HCT116 (cell line): ENCODE measurements at regions not wholly inside any gene's neighbourhood (a gene's known extent, or its start where the extent isn't known, plus 50 kb on each side); places are given as distances from the start of the nearest gene placed in this dataset.

Experiments used
- ATAC-seq: fragments of 200-7000 bp; cut with Tn5 transposase; 2 replicates; pipeline ENCODE4 v1.9.1; 2020; ENCODE audit warnings: mild to moderate bottlenecking, moderate library complexity
- BruUV-seq: library from RNA; stranded (reverse); fragments of 400-500 nt; replicated peaks from 2 replicates; lab custom pipeline; 2021; lab: Mats Ljungman, UMichigan
- CTCF ChIA-PET: fragments of 300-600 bp; sonication (Branson Sonifier 250); formaldehyde crosslinking; loops from one replicate; lab custom pipeline; 2021; ENCODE audit warnings: antibody characterized with exemption; lab: Charles Lee
- POLR2A ChIA-PET: fragments of 300-600, 350-600 bp; sonication (Branson Sonifier 250); formaldehyde crosslinking; loops from one replicate; lab custom pipeline; 2021; ENCODE audit warnings: antibody characterized with exemption; lab: Charles Lee
- RAD21 ChIA-PET, 2 experiments: fragments of 300-600 bp; sonication (Branson Sonifier 250); formaldehyde crosslinking; loops; one replicate each; lab custom pipeline; 2023; ENCODE audit warnings: low total read pairs in 2 of 2; ENCODE audit not compliant: uncharacterized antibody in 2 of 2, unreplicated experiment in 2 of 2, low non-redundant PET in 1 of 2; lab: Charles Lee
- DNase-seq: peaks from one replicate; pipeline ENCODE4 v3.0.0-alpha.2; 2010; ENCODE audit warnings: low read depth, low spot score
- H2AFZ ChIP-seq: fragments of 200-600 bp; shearing (Covaris generic), sonication (generic); 2 replicates; pipeline ENCODE4 v1.6.1; 2017; ENCODE audit warnings: low read depth, mixed run types, mixed read lengths, antibody characterized with exemption, low read length; ENCODE audit not compliant: poor library complexity, severe bottlenecking
- H3K27ac ChIP-seq: 2 replicates; pipeline ENCODE4 v1.5.1; 2012; ENCODE audit warnings: low read depth, low read length
- H3K27me3 ChIP-seq: fragments of 200-600 bp; sonication (generic); 2 replicates; pipeline ENCODE4 v1.6.1; 2016; ENCODE audit warnings: mixed run types, low read length, mixed read lengths; ENCODE audit not compliant: insufficient read depth
- H3K36me3 ChIP-seq, 2 experiments: fragments of 200-500 bp in 1 of 2; fragments of 200-600 bp in 1 of 2; sonication (Bioruptor generic) in 1 of 2; sonication (generic) in 1 of 2; 2 replicates each; pipeline versions ENCODE4 v1.5.1 to v1.6.1; 2014 to 2016; ENCODE audit warnings: low read length in 2 of 2, inconsistent platforms in 1 of 2, mixed read lengths in 1 of 2, mixed run types in 1 of 2; ENCODE audit not compliant: insufficient read depth in 2 of 2, control insufficient read depth in 1 of 2
- H3K4me1 ChIP-seq, 2 experiments: fragments of 200-600 bp in 1 of 2; sonication (generic) in 1 of 2; 2 replicates each; pipeline versions ENCODE4 v1.5.1 to v1.6.1; 2012 to 2017; ENCODE audit warnings: low read length in 2 of 2, inconsistent platforms in 1 of 2, mild to moderate bottlenecking in 1 of 2, mixed read lengths in 1 of 2, mixed run types in 1 of 2, moderate library complexity in 1 of 2; ENCODE audit not compliant: insufficient read depth in 2 of 2, control insufficient read depth in 1 of 2
- H3K4me2 ChIP-seq: fragments of 200-600 bp; sonication (generic); 2 replicates; pipeline ENCODE4 v1.6.1; 2017; ENCODE audit warnings: mixed run types, low read length, mixed read lengths
- H3K4me3 ChIP-seq, 2 experiments: fragments of 200-600 bp in 1 of 2; sonication (generic) in 1 of 2; replicated peaks in 1 of 2; 2 replicates each; pipeline ENCODE4 v1.5.1; 2011 to 2016; ENCODE audit warnings: low read length in 2 of 2, control low read depth in 1 of 2, low read depth in 1 of 2, mild to moderate bottlenecking in 1 of 2, mixed read lengths in 1 of 2, mixed run types in 1 of 2
- H3K79me2 ChIP-seq: fragments of 200-600 bp; sonication (generic); 2 replicates; pipeline ENCODE4 v1.6.1; 2017; ENCODE audit warnings: mild to moderate bottlenecking, mixed run types, low read length, moderate library complexity, mixed read lengths; ENCODE audit not compliant: insufficient read depth
- H3K9ac ChIP-seq: fragments of 200-600 bp; sonication (generic); 2 replicates; pipeline ENCODE4 v1.6.1; 2016; ENCODE audit warnings: low read length, mixed read lengths
- H3K9me2 ChIP-seq: fragments of 200-600 bp; sonication (generic), shearing (Covaris generic); 2 replicates; pipeline ENCODE4 v1.6.1; 2017; ENCODE audit warnings: mixed run types, mild to moderate bottlenecking, moderate library complexity; ENCODE audit not compliant: insufficient read depth
- H3K9me3 ChIP-seq, 2 experiments: fragments of 200-500 bp in 1 of 2; fragments of 200-600 bp in 1 of 2; sonication (Bioruptor generic) in 1 of 2; sonication (generic) in 1 of 2; 2 replicates each; pipeline ENCODE4 v1.6.1; 2014 to 2017; ENCODE audit warnings: low read length in 2 of 2, mixed read lengths in 2 of 2, inconsistent platforms in 1 of 2, low read depth in 1 of 2, mild to moderate bottlenecking in 1 of 2, mixed run types in 1 of 2, moderate library complexity in 1 of 2; ENCODE audit not compliant: control insufficient read depth in 1 of 2, insufficient read depth in 1 of 2
- H4K20me1 ChIP-seq: fragments of 200-600 bp; sonication (generic), shearing (Covaris generic); 2 replicates; pipeline ENCODE4 v1.6.1; 2017; ENCODE audit warnings: mixed run types, mild to moderate bottlenecking, moderate library complexity; ENCODE audit not compliant: insufficient read depth
- CBX3 ChIP-seq: IDR thresholded peaks from 2 replicates; pipeline ENCODE4 v1.6.1; 2012; ENCODE audit warnings: low read depth
- CEBPB ChIP-seq: IDR thresholded peaks from 2 replicates; pipeline ENCODE4 v1.6.1; 2012; ENCODE audit warnings: low read depth
- EGR1 ChIP-seq: IDR thresholded peaks from 2 replicates; pipeline ENCODE4 v1.6.1; 2012; ENCODE audit warnings: low read depth
- EZH2 ChIP-seq: fragments of 200-600 bp; sonication (generic); IDR thresholded peaks from 2 replicates; pipeline ENCODE4 v1.6.1; 2017; ENCODE audit warnings: antibody characterized with exemption, mixed run types
- EZH2phosphoT487 ChIP-seq: fragments of 200-600 bp; IDR thresholded peaks from 2 replicates; pipeline ENCODE4 v1.6.1; 2018; ENCODE audit warnings: antibody characterized with exemption, borderline replicate concordance
- JUND ChIP-seq: IDR thresholded peaks from 2 replicates; pipeline ENCODE4 v1.6.1; 2012
- POLR2A ChIP-seq: IDR thresholded peaks from 2 replicates; pipeline ENCODE4 v1.7.0; 2011; ENCODE audit warnings: borderline replicate concordance; ENCODE audit not compliant: insufficient read depth, insufficient read length; ENCODE audit errors: extremely low read depth
- POLR2AphosphoS5 ChIP-seq: IDR thresholded peaks from 2 replicates; pipeline ENCODE4 v1.6.1; 2011; ENCODE audit warnings: mild to moderate bottlenecking, low read depth, low read length, moderate library complexity
- RAD21 ChIP-seq: IDR thresholded peaks from 2 replicates; pipeline ENCODE4 v1.6.1; 2012; ENCODE audit warnings: low read depth, mild to moderate bottlenecking
- SIN3A ChIP-seq: IDR thresholded peaks from 2 replicates; pipeline ENCODE4 v1.6.1; 2012; ENCODE audit warnings: low read depth
- SP1 ChIP-seq: IDR thresholded peaks from 2 replicates; pipeline ENCODE4 v1.6.1; 2012; ENCODE audit warnings: low read depth
- TCF7L2 ChIP-seq: IDR thresholded peaks from 2 replicates; pipeline ENCODE4 v1.7.0; 2011; ENCODE audit warnings: borderline replicate concordance, inconsistent platforms; ENCODE audit not compliant: insufficient read depth, insufficient read length; ENCODE audit errors: extremely low read depth
- ZFX ChIP-seq: fragments of 450-650 bp; IDR thresholded peaks from 2 replicates; pipeline ENCODE4 v1.6.1; 2017
- ZNF274 ChIP-seq: fragments of 200-500 bp; sonication (Bioruptor generic); IDR thresholded peaks from 2 replicates; pipeline ENCODE4 v1.6.1; 2014; ENCODE audit warnings: mild to moderate bottlenecking, low read depth, low read length, inconsistent platforms
- intact Hi-C: fragments of 100-400 bp; cut with micrococcal nuclease; formaldehyde crosslinking; loops from 2 replicates; pipeline ENCODE4 v1.10.0; 2022
- TF ChIP-seq, protein P1 (sequence below): IDR thresholded peaks from 2 replicates; pipeline ENCODE4 v1.6.1; 2012
- TF ChIP-seq, protein P2 (sequence below): IDR thresholded peaks from 2 replicates; pipeline ENCODE4 v1.6.1; 2011; ENCODE audit warnings: mild to moderate bottlenecking, low read length, moderate library complexity; ENCODE audit not compliant: insufficient replicate concordance; ENCODE audit errors: extremely low read depth
- TF ChIP-seq, protein P3 (sequence below), 3 experiments: fragments of 200-600 bp in 1 of 3; sonication (generic) in 1 of 3; IDR thresholded peaks in 2 of 3; conservative IDR thresholded peaks in 1 of 3; 2 replicates each; pipeline ENCODE4 v1.5.1; 2012 to 2017; ENCODE audit warnings: low read depth in 2 of 3, low read length in 2 of 3, antibody characterized with exemption in 1 of 3, borderline replicate concordance in 1 of 3, control low read depth in 1 of 3, mild to moderate bottlenecking in 1 of 3, mixed read lengths in 1 of 3, mixed run types in 1 of 3, moderate library complexity in 1 of 3; ENCODE audit not compliant: insufficient read depth in 1 of 3
- TF ChIP-seq, protein P4 (sequence below): IDR thresholded peaks from 2 replicates; pipeline ENCODE4 v1.6.1; 2012; ENCODE audit warnings: low read depth

DNA sequence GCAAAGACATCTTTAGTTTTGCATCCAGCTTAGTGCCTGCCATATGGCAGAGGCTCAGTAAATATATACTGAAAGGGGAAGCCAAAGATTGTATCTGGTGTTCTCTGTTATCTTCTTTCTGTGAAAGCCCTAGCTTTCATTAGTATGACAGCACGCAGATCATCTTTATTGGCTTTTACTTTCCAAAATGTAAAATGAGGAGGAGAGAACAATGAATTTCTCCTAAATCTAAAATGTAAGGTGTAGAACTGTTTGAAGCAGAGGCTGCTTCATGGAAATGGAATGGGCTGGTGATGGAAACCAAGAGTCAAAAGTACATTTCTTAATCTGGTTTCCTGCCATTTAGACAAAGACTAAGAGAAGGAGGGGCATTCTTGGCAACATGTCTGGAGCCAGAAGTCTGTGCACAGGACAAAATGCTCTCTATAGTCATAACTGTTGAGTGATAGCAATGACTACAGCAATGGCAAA is 1029.9 kb upstream of the PIK3C3 start:
- Histone ChIP-seq H3K36me3 (no peaks in the 10 kb centered on the region), H4K20me1 (no peaks in the 10 kb centered on the region), H3K27ac (no peak overlapping the region), H3K27me3 (no peaks in the 10 kb centered on the region), H2AFZ (no peak overlapping the region), H3K4me2 (no peak overlapping the region), H3K9ac (no peak overlapping the region), H3K9me2 (no peaks in the 10 kb centered on the region), H3K9me3 (peaks cover 12 to 21% of the 10 kb centered on the region in 2 experiments; a peak in 2 of 4 replicates), H3K79me2 (no peaks in the 10 kb centered on the region), H3K4me3 (no peak overlapping the region), H3K4me1 (no peaks in the 10 kb centered on the region)
- intact Hi-C loops = no loop called here
- ATAC-seq (no peak), DNase-seq (no peak)
- BruUV-seq = no TSS peak
- TF ChIP-seq RAD21 (no peak), EZH2phosphoT487 (no peak), SIN3A (no peak), CEBPB (no peak), CBX3 (no peak), ZFX (no peak), TCF7L2 (no peak), SP1 (no peak), ZNF274 (no peak), POLR2AphosphoS5 (no peak), EZH2 (no peak), EGR1 (no peak), JUND (no peak), POLR2A (no peak)
- TF ChIP-seq, protein P1, sequence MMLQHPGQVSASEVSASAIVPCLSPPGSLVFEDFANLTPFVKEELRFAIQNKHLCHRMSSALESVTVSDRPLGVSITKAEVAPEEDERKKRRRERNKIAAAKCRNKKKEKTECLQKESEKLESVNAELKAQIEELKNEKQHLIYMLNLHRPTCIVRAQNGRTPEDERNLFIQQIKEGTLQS = no peak
- TF ChIP-seq, protein P2, sequence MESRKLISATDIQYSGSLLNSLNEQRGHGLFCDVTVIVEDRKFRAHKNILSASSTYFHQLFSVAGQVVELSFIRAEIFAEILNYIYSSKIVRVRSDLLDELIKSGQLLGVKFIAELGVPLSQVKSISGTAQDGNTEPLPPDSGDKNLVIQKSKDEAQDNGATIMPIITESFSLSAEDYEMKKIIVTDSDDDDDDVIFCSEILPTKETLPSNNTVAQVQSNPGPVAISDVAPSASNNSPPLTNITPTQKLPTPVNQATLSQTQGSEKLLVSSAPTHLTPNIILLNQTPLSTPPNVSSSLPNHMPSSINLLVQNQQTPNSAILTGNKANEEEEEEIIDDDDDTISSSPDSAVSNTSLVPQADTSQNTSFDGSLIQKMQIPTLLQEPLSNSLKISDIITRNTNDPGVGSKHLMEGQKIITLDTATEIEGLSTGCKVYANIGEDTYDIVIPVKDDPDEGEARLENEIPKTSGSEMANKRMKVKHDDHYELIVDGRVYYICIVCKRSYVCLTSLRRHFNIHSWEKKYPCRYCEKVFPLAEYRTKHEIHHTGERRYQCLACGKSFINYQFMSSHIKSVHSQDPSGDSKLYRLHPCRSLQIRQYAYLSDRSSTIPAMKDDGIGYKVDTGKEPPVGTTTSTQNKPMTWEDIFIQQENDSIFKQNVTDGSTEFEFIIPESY = no peak
- TF ChIP-seq, protein P3, sequence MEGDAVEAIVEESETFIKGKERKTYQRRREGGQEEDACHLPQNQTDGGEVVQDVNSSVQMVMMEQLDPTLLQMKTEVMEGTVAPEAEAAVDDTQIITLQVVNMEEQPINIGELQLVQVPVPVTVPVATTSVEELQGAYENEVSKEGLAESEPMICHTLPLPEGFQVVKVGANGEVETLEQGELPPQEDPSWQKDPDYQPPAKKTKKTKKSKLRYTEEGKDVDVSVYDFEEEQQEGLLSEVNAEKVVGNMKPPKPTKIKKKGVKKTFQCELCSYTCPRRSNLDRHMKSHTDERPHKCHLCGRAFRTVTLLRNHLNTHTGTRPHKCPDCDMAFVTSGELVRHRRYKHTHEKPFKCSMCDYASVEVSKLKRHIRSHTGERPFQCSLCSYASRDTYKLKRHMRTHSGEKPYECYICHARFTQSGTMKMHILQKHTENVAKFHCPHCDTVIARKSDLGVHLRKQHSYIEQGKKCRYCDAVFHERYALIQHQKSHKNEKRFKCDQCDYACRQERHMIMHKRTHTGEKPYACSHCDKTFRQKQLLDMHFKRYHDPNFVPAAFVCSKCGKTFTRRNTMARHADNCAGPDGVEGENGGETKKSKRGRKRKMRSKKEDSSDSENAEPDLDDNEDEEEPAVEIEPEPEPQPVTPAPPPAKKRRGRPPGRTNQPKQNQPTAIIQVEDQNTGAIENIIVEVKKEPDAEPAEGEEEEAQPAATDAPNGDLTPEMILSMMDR (IDR thresholded peaks at IDR 0.05 in 2 of 3, conservative IDR thresholded peaks at IDR 0.05 in 1 of 3; ENCODE audit: borderline replicate concordance in 1 of 3, insufficient read depth in 1 of 3, low read depth in 2 of 3, low read length in 2 of 3) = no peak
- TF ChIP-seq, protein P4, sequence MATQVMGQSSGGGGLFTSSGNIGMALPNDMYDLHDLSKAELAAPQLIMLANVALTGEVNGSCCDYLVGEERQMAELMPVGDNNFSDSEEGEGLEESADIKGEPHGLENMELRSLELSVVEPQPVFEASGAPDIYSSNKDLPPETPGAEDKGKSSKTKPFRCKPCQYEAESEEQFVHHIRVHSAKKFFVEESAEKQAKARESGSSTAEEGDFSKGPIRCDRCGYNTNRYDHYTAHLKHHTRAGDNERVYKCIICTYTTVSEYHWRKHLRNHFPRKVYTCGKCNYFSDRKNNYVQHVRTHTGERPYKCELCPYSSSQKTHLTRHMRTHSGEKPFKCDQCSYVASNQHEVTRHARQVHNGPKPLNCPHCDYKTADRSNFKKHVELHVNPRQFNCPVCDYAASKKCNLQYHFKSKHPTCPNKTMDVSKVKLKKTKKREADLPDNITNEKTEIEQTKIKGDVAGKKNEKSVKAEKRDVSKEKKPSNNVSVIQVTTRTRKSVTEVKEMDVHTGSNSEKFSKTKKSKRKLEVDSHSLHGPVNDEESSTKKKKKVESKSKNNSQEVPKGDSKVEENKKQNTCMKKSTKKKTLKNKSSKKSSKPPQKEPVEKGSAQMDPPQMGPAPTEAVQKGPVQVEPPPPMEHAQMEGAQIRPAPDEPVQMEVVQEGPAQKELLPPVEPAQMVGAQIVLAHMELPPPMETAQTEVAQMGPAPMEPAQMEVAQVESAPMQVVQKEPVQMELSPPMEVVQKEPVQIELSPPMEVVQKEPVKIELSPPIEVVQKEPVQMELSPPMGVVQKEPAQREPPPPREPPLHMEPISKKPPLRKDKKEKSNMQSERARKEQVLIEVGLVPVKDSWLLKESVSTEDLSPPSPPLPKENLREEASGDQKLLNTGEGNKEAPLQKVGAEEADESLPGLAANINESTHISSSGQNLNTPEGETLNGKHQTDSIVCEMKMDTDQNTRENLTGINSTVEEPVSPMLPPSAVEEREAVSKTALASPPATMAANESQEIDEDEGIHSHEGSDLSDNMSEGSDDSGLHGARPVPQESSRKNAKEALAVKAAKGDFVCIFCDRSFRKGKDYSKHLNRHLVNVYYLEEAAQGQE = no peak
- CTCF ChIA-PET = no interaction called here
- RAD21 ChIA-PET = no interaction called here
- POLR2A ChIA-PET = no interaction called here
